Daoy (cell line): ENCODE measurements at regions not wholly inside any gene's neighbourhood (a gene's known extent, or its start where the extent isn't known, plus 50 kb on each side); places are given as distances from the start of the nearest gene placed in this dataset.

ENCODE experiments used
- DNase-seq: peaks from one replicate; pipeline ENCODE4 v3.0.0-alpha.2; 2015; ENCODE audit warnings: low read depth

DNA sequence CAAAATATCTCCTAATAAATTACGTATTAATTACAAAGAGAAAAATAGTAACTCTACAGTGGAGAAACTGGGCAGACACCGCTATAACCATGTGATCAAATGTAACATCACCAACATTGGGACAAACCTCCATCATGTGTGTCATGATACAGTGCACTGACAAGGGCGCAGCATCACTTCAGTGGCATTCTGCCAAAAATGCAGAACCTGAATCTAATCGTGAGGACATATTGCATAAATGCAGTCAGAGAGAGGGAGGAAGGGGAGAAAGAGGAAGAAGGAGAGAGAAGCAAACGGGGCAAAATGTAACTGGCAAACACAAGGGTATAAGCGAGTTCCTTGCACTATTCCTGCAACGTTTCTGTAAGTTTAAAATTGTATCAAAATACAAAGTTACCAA, 74.2 kb upstream of the MARCHF10 start:
- no peak for DNase-seq

- DNase-seq: no peak
Measured at GRCh38 chr17:62880120-62880519, 72.0 kb upstream of the MARCHF10 start.

GRCh38 chr17:62876673-62877405, 68.7 kb upstream of the MARCHF10 start:
- DNase-seq: no peak

GRCh38 chr17:62876063-62876462, 67.9 kb upstream of the MARCHF10 start:
- no peak for DNase-seq

- no peak for DNase-seq
Measured at GRCh38 chr17:62875296-62875695, 67.2 kb upstream of the MARCHF10 start.

DNA sequence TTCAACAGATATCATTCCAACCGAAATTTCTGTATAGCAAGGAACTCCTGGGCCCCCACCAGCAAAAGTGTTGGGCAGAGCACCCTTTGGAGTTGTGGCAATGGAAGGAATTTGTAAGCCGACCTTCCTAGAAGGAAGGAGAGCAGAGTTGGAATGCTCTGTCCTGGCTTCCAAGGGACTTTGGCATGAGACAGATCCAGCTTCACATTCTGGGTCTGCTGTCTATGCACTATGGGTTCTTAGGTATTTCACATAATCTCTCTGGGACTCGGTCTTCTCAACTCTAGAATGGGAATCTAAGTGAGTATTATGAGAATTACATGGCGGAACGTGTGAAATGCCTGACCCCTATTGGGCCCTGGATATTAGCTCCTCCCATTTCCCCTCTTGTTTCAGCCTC, 63.2 kb upstream of the MARCHF10 start:
- DNase-seq: no peak

DNA sequence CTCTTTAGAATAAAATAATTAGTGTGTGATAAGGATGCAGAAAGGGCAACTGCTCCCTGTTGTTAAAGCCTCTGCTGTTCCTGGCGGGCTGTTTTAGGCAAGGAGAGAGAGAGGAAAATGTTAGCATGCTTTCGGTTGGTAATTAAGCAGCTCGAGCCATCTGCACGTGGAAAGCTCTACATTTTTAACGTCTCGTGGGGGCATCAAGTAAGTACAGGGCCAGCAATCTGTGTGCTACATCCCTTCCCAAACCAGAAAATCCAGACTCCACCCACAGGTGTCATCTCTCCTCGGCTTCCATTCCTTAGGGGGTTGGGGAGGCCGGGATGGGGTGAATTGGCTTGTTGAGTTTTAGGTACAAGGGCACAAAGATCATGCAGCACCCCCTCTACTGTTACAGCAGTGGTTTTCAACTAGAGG, 62.4 kb upstream of the MARCHF10 start:
- no peak for DNase-seq

- peak; percentile 72 for DNase-seq
Measured at GRCh38 chr17:62870030-62870541, 62.0 kb upstream of the MARCHF10 start.

DNA sequence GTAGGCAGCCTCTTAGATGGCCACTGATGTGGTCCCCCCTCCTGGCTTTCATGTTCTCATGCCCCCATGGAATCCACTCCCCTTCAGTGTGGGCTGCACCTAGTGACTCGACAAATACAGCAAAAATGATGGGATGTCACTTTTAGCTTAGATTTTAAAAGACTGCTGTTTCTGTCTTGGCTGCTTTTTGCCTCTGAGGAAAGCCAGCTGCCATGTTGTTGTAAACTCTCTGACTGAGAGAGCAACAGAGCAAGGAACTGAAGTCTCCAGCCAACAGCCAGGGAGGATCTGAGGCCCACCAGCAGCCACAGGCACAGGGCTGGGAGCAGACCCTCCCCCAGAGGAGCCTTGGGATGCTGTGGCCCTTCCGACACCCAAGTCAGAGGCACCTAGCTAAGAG, 60.6 kb upstream of the MARCHF10 start:
- no peak for DNase-seq

GRCh38 chr17:62868008-62868407, 59.9 kb upstream of the MARCHF10 start:
- no peak for DNase-seq

GRCh38 chr17:62867303-62867702, 59.2 kb upstream of the MARCHF10 start:
- no peak for DNase-seq

GRCh38 chr17:62866471-62866870, 58.4 kb upstream of the MARCHF10 start:
- no peak for DNase-seq

DNA sequence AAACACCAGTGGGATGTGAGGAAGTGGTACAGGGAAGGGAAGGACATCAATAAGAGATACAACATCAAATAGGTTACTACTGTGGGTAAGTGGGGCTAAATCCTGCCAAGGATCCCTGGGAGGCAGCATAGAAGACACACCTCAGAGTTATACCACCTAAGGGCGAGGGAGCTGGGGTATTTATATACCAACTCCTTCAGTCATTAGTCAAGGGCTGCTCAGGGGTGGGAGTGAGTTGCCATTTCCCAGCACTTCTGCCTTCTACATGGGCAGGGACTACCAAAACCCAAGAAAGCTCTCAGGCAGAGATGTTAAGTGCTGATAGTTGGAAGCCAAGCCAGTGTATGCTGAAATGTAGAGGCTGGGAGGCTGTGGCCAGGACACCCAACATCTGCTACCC, 57.5 kb upstream of the MARCHF10 start:
- DNase-seq: no peak

GRCh38 chr17:62862251-62862650, 54.1 kb upstream of the MARCHF10 start:
- DNase-seq: no peak

GRCh38 chr17:62860962-62861873, 53.1 kb upstream of the MARCHF10 start:
- no peak for DNase-seq

DNA sequence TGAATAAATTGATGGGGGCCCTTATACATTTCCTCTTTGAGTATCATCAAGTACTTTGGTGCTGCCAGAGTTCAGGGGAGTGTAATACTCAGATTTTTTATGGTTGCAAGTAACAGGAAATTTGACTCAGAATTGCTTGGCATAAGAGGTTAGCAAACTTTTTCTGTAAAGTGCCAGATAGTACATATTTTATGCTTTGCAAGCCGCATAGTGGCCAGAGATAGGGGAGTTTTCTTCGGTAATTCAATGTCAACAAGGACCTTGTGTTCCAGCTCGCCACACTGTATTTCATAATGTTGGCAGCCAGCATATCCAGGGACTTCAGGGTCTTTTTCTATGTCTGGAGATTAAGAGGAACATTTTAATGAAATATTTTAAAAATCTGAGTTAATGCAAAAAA, 51.0 kb upstream of the MARCHF10 start:
- no peak for DNase-seq
